B cell (primary cell): ENCODE measurements at regions not wholly inside any gene's neighbourhood (a gene's known extent, or its start where the extent isn't known, plus 50 kb on each side); places are given as distances from the start of the nearest gene placed in this dataset.

Experiments
- ATAC-seq: fragments of 200-7000 bp; cut with Tn5 transposase; one replicate; pipeline ENCODE4 v1.10.0; 2021; ENCODE audit warnings: low read depth, mild to moderate bottlenecking, moderate number of reproducible peaks, moderate library complexity
- CTCF ChIA-PET: fragments of 350-600 bp; sonication (Branson Sonifier 250); formaldehyde crosslinking; loops from one replicate; lab custom pipeline; 2021; ENCODE audit warnings: antibody characterized with exemption, inconsistent platforms; lab: Charles Lee
- POLR2A ChIA-PET: fragments of 350-600 bp; sonication (Branson Sonifier 250); formaldehyde crosslinking; loops from one replicate; lab custom pipeline; 2021; ENCODE audit warnings: antibody characterized with exemption; lab: Charles Lee
- DNase-seq: peaks from one replicate; pipeline ENCODE4 v3.0.0; 2013
- H2AFZ ChIP-seq: 2 replicates; pipeline ENCODE4 v1.6.1; 2012; ENCODE audit warnings: mild to moderate bottlenecking, low read depth, low read length; ENCODE audit not compliant: insufficient read depth, poor library complexity, severe bottlenecking
- H3K27ac ChIP-seq, 2 donors: 1 replicate in 1 of 2; 2 replicates in 1 of 2; pipeline ENCODE4 v1.5.1; 2012 to 2013; ENCODE audit warnings: low read length in 2 of 2, mild to moderate bottlenecking in 2 of 2, moderate library complexity in 1 of 2
- H3K27me3 ChIP-seq, 4 experiments: fragments of 200-600 bp in 1 of 4; sonication (generic) in 1 of 4; replicated peaks in 1 of 4; 1 replicate in 2 of 4; 2 replicates in 2 of 4; pipeline versions ENCODE4 v1.6.1 to v1.7.0; 2013 to 2016; ENCODE audit warnings: low read length in 3 of 4, mild to moderate bottlenecking in 2 of 4, mixed read lengths in 1 of 4, moderate library complexity in 1 of 4; ENCODE audit not compliant: insufficient read depth in 4 of 4, control insufficient read depth in 3 of 4; ENCODE audit errors: control extremely low read depth in 1 of 4
- H3K36me3 ChIP-seq, 2 experiments: replicated peaks in 1 of 2; 1 replicate in 1 of 2; 2 replicates in 1 of 2; pipeline versions ENCODE4 v1.6.1 to v1.7.1; 2013; ENCODE audit warnings: low read length in 1 of 2; ENCODE audit not compliant: insufficient read depth in 2 of 2, control insufficient read depth in 1 of 2; ENCODE audit errors: control extremely low read depth in 1 of 2, extremely low read depth in 1 of 2
- H3K4me1 ChIP-seq, 2 donors: fragments of 200-600 bp in 1 of 2; sonication (generic) in 1 of 2; 1 replicate in 1 of 2; 2 replicates in 1 of 2; pipeline versions ENCODE4 v1.5.1 to v1.6.1; 2013 to 2017; ENCODE audit warnings: low read length in 2 of 2; ENCODE audit not compliant: control insufficient read depth in 2 of 2, insufficient read depth in 2 of 2
- H3K4me2 ChIP-seq: replicated peaks from 2 replicates; pipeline ENCODE3; 2012; ENCODE audit warnings: mild to moderate bottlenecking, low read depth, low read length; ENCODE audit not compliant: poor library complexity, severe bottlenecking
- H3K4me3 ChIP-seq, 5 experiments: fragments of 200-600 bp in 1 of 5; sonication (generic) in 1 of 5; 1 replicate in 3 of 5; 2 replicates in 2 of 5; pipeline versions ENCODE4 v1.5.1 to v1.7.0; 2011 to 2016; ENCODE audit warnings: low read length in 4 of 5, mild to moderate bottlenecking in 4 of 5, low read depth in 2 of 5, control low read depth in 1 of 5, moderate library complexity in 1 of 5; ENCODE audit not compliant: insufficient read depth in 1 of 5; ENCODE audit errors: control extremely low read depth in 1 of 5, extremely low read depth in 1 of 5
- H3K79me2 ChIP-seq: fragments of 200-600 bp; sonication (generic); one replicate; pipeline ENCODE4 v1.6.0; 2016; ENCODE audit warnings: low read length; ENCODE audit not compliant: control insufficient read depth, insufficient read depth
- H3K9ac ChIP-seq: fragments of 200-600 bp; sonication (generic); 2 replicates; pipeline ENCODE4 v1.6.1; 2017; ENCODE audit warnings: mild to moderate bottlenecking, low read length, moderate library complexity
- H3K9me3 ChIP-seq, 3 donors: one replicate each; pipeline versions ENCODE4 v1.6.1 to v1.7.1; 2013; ENCODE audit warnings: low read length in 2 of 3; ENCODE audit not compliant: control insufficient read depth in 2 of 3, insufficient read depth in 1 of 3; ENCODE audit errors: control extremely low read depth in 1 of 3
- H4K20me1 ChIP-seq: 2 replicates; pipeline ENCODE4 v1.6.0; 2012; ENCODE audit warnings: mild to moderate bottlenecking, low read length; ENCODE audit not compliant: insufficient read depth, control insufficient read depth, poor library complexity, severe bottlenecking
- H3K27ac Mint-ChIP-seq: one replicate; pipeline ENCODE4 v1.8.0; 2021; ENCODE audit warnings: mixed read lengths
- H3K27me3 Mint-ChIP-seq: one replicate; pipeline ENCODE4 v1.8.0; 2021; ENCODE audit warnings: mixed read lengths
- H3K4me1 Mint-ChIP-seq: one replicate; pipeline ENCODE4 v1.8.0; 2021; ENCODE audit warnings: mixed read lengths
- H3K4me3 Mint-ChIP-seq: one replicate; pipeline ENCODE4 v1.8.0; 2021; ENCODE audit warnings: mixed read lengths
- H3K9me3 Mint-ChIP-seq: one replicate; pipeline ENCODE4 v1.8.0; 2022; ENCODE audit warnings: mixed read lengths; ENCODE audit not compliant: insufficient read depth
- CTCF ChIP-seq: fragments of 200-600 bp; IDR thresholded peaks from one replicate; pipeline ENCODE4 v1.8.0; 2022; ENCODE audit warnings: antibody characterized with exemption, mild to moderate bottlenecking
- EZH2 ChIP-seq: IDR thresholded peaks from 2 replicates; pipeline ENCODE4 v1.6.1; 2012; ENCODE audit warnings: borderline replicate concordance, low read depth, mild to moderate bottlenecking, moderate library complexity, low read length; ENCODE audit not compliant: insufficient read depth, poor library complexity, severe bottlenecking
- WGBS: methylation state at CpG from one replicate; pipeline ENCODE4 v1.1.5; 2013; ENCODE audit warnings: missing lambda C conversion rate; ENCODE audit not compliant: insufficient coverage; 5-methylcytosine and 5-hydroxymethylcytosine counted together
- intact Hi-C: fragments of 100-400 bp; cut with micrococcal nuclease; formaldehyde crosslinking; loops from one replicate; pipeline ENCODE4 v1.10.0; 2022

DNA sequence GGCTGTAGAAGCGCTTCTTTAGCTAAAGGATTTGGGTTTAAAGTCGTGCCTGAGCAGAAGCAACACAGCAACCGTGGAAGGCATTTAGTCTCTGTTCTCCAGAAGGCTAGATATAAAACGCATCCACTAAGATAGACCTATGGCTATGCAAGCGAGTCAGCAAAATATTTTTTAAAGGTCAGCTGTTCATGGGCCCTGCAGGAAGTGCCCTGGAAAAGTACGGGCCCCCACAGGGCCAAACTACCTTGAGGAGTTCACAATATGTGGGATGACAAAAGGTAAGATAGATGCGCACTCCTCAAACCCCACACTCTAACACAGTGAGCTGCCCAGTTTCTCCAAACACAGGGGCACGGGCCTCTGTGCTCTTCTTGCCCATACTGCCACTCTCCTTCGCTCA lies 261.6 kb downstream of the VPS13C start:
- Mint-ChIP-seq H3K27me3 (peaks cover 9% of the 10 kb centered on the region), H3K9me3 (no peaks in the 10 kb centered on the region), H3K4me3 (no peak overlapping the region), H3K4me1 (no peaks in the 10 kb centered on the region), H3K27ac (no peak overlapping the region)
- Histone ChIP-seq H3K4me1 (no peaks in the 10 kb centered on the region), H4K20me1 (no peaks in the 10 kb centered on the region), H3K36me3 (no peaks in the 10 kb centered on the region), H3K4me2 (no peak overlapping the region), H3K27ac (no peak overlapping the region), H3K9me3 (no peaks in the 10 kb centered on the region), H3K79me2 (no peaks in the 10 kb centered on the region), H3K9ac (no peak overlapping the region), H3K27me3 (peaks cover 0 to 4% (median 1%) of the 10 kb centered on the region in 4 experiments), H2AFZ (no peak overlapping the region), H3K4me3 (no peak overlapping the region)
- no peak for DNase-seq
- intact Hi-C loops: no loop called here
- TF ChIP-seq EZH2 (no peak), CTCF (no peak)
- CTCF ChIA-PET: interaction anchor here (1.7 kb wide), 1 partner anchor 35 kb away, joined by 3 read pairs; no protein-coding TSS in a partner anchor
- ATAC-seq: no peak
- POLR2A ChIA-PET: no interaction called here
- WGBS: 73% methylated on average over 7 of the region's 9 CpGs

DNA sequence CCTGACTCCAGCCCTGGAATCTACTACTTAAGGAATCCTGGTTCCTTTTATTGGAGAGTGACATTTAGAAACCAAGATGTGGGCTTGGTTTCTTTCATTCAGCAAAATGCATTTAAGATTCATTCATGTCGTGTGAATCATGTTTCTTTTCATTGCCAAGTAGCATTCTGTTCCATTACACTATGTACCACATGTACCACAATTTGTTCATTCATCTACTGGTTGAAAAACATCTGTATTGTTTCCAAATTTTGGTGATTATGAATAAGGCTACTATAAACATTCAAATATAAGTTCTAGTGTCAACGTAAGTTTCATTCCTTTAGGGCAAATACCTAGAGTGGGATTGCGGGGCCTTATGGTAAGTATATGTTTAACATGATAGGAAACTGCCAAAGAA lies 264.2 kb downstream of the VPS13C start:
- Histone ChIP-seq H3K27me3 (peaks cover 0 to 7% (median 5%) of the 10 kb centered on the region in 4 experiments), H3K9me3 (no peaks in the 10 kb centered on the region), H3K4me3 (no peak overlapping the region), H3K36me3 (no peaks in the 10 kb centered on the region), H3K4me2 (no peak overlapping the region), H3K79me2 (no peaks in the 10 kb centered on the region), H3K4me1 (no peaks in the 10 kb centered on the region), H3K9ac (no peak overlapping the region), H2AFZ (no peak overlapping the region), H3K27ac (no peak overlapping the region), H4K20me1 (no peaks in the 10 kb centered on the region)
- Mint-ChIP-seq H3K27ac (no peak overlapping the region), H3K4me3 (no peak overlapping the region), H3K9me3 (peaks cover 3% of the 10 kb centered on the region), H3K27me3 (peaks cover 22% of the 10 kb centered on the region), H3K4me1 (no peaks in the 10 kb centered on the region)
- POLR2A ChIA-PET: no interaction called here
- WGBS: no CpG with 5 or more reads among the region's 3 CpGs
- no peak for ATAC-seq
- intact Hi-C loops: no loop called here
- TF ChIP-seq EZH2 (no peak), CTCF (no peak)
- CTCF ChIA-PET: no interaction called here
- no peak for DNase-seq
